ENCODE measurements at regions not wholly inside any gene's neighbourhood (a gene's known extent, or its start where the extent isn't known, plus 50 kb on each side); places are given as distances from the start of the nearest gene placed in this dataset.

- DNase-seq: no peak
Observed at GRCh38 chr7:25638590-25639244, 410.4 kb upstream of the NPVF start.

- DNase-seq: no peak
Observed at GRCh38 chr7:25642849-25643248, 414.6 kb upstream of the NPVF start.

DNA sequence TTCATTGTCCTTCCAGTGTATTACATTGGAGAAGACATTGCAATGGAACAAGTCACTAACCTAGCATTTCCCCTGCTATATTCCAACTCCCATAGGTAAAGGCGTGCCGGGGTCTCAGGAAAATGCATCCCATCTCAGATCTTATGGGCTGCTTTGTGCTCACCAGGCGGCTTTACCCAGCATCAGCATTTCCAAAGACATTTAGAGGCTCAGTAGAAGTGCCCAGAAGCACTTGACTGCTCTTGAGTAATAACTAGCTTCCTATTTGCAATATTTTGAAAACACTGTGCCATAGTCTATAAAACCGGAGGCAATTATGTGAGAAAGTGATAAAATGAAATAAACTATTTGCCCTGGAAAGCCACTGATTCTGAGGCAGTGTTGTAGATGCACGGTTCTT, 415.0 kb upstream of the NPVF start:
- no peak for DNase-seq

DNA sequence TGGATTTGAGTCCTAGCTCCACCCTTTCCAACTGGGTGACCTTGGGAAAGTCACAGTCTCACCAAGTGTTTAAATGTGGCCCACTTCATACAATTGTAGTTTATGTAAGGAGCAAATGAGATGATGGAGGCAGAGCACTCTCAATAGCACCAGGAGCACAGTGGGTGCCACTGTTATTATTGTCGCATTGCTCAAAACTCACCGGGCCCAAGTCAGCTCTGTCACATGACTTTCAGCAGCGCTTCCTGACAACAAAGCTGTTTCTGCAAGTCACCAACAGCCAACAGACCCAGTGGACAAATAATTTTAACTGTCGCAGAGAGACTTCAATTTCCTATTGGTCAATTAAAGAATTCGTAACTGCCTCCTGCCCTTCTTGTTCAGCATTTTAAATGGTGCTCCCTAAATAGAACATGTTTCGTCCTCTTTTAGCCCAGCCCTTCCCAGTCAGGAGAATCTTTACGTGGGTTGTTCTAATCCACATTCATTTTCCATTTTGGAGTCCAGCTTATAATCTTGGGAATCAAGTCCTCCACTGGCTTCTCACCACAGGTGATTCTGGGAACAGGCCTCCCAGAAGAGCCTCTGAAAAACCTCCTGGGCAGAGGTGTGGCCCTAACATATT, 415.6 kb upstream of the NPVF start:
- DNase-seq: no peak

DNA sequence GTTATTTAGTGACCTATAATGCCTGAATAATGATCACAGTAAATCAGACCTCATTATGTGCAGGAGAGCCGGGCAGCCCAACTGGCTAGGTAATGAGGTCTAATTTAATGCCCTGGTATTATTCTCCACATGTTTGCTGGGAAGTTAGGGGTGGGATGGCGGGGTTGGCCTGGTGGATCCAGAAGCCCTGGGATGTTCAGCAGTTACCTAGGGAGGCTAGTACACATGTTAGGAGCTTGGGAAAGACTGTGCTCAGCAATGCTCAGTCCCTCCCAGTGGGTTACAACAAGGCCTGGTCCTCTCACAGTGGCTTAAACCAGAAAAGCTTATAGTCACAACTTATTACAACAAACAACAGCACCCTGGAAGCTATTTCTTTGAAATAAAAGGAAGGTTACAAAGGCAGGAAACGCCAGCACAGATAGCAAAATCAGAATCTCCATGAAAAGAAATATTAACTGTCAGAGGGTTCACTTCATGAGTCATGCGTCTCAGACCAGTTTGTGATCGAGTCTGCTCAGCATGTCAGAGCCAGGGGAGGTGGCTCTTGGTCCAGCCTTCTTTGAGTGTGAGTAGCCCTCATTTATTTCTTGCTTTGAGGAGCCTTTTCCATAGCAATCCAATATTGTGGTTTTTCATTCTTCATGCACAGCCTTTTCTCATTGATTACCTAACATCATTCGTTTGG, 418.6 kb upstream of the NPVF start:
- DNase-seq: no peak

- DNase-seq: no peak
Observed at GRCh38 chr7:25647872-25648271, 419.6 kb upstream of the NPVF start.

DNA sequence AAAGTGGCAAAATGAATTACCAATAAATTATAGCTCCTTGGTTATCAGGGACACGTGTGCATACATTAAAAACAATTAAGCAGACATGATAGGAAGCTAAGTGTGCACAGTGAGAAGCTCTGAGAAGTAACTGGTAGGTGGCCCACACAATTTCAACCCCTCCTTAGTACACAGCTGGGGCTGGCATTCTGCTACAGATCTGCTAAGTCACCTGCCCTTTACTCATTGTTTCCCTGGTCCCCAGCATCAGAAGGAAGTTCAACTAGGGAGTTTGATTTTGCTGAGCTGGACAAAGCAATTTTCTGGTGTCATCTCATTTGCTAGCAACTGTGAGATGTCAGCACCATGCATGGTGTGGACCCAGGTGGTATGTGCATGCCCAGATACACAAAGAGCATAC, 424.1 kb upstream of the NPVF start:
- no peak for DNase-seq

DNA sequence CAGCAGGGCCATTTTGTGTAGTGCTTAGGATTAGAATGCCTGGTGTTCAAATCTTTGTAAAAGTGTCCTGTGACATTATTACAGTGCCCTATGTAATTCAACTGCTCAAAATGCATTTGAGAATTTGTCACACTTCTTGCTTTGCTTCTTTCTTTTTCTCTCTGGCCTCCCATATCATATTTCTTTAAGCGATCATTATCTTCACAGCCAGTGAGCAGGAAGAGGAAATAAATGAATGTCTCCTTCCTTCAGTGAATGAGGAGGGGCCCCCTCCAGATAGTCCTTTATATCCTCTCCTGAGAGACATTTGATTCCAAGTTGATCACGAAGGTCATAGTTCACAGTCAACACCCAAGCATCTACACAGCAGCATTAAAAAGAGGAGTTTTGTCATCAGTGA, 425.1 kb upstream of the NPVF start:
- DNase-seq: no peak

DNA sequence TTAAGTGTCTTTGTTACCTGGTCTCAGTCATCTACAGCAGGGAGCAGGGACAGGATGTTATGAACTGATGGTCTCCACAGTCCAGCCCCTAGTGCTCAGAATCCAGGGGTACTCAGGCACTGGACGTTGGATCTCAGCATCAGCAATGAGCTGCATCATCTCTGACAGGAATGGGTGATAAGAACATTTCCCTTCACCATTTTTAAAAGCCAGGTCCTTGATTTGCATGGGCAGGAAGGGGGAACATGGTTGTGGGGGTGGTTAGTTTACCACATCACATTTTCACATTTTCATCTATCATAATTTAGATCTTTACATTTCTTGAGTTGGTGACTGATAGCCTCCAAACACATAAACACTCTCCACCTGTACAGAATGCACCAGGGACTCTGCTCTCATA, 427.8 kb upstream of the NPVF start:
- DNase-seq: no peak

DNA sequence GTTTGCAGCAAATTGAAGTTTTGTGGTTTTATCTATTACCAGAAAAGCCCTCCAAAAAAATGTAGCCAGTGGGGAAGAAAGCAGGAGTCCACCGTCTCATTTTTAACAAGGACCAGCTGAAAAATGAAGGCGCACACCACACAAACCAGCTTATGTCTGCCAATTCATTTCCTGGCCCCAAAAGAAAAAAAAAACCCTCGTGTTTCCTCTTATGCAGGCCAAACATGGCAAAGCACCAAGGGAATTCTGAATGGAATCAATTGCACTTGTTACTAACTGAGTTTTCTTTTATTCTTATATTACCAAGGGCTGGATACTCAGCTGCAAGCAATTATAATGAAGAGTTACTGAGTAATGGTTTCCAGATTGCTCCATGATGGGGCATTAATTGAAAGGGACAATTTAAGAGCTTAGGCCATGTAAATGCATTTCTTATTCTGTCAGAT, 428.3 kb upstream of the NPVF start:
- no peak for DNase-seq

DNA sequence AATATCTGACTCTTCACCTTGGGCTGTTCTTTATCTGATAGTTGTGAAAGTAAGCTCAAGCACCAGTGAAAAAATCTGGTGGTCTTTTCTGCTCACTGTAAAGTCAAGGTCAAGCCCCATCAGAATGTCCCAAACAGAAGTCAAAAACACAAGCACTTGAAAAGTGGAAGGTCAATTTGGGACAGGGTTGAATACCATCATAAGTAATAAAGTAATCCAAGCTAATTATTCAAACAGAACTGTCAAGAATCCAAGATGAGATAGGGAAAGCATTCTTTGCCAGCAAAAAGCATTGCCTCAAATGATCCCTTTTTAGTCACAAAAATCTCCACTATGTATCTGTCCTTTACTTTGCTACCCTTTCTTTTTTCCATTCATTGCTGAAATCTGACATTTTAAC, 430.1 kb upstream of the NPVF start:
- no peak for DNase-seq

- DNase-seq: no peak
Observed at GRCh38 chr7:25659841-25660240, 431.6 kb upstream of the NPVF start.

- no peak for DNase-seq
Observed at GRCh38 chr7:25662841-25663800, 434.8 kb upstream of the NPVF start.

- DNase-seq: no peak
Observed at GRCh38 chr7:25663877-25664276, 435.6 kb upstream of the NPVF start.

DNA sequence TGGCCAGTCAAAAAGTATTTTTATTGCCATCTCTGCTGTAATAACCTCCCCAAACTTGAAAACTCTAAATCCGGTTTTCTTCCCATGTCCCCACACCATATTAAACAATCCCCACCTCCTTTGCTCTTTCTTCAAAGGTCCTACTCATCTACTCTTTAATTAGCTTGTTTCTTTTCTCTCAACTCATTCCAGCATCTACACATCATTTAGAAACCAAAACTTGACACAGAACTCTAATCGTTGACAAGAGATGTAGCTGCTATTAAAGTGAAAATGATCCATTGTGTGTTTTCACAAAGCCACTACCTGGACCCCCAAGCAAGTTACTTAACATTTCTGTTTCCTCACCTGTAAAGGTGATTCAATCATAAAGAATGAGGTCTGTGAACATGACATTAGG, 436.3 kb upstream of the NPVF start:
- DNase-seq: no peak

GRCh38 chr7:25665374-25665773, 437.1 kb upstream of the NPVF start:
- no peak for DNase-seq

DNA sequence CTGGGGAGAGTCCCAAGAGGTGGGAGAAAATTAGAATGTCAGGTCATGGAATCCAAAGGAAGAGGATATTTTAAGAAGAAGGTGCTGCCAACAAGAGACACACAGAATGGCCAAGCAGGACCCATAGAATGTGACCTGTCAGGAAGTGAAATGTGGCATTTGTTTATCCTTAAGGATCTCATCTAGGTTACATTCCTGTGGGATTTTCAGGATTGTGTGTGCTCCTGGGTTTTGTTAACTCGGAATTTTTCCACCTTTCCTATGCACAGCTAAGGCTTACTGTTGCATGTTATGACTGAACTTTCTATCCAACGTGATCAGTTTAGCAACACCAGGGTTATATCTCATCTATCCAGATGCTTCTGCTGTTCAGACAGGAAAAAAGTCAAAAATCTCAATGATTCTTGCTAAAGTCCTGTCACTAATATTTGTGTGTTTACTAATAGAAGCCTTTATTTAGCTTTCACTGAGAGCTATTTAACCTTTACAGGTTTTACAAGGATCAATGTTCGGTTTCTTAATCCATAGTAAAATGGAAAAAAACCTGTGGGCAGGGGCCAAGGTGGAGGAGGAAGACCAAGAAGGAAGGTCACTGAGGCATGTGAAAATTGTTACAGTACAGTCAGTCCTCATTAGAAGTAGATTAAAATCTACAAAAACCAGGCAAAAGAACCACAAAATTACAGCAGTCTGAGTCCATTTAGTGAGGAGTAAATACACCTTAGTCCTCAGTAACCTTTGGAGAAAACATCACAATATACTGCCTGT, 437.8 kb upstream of the NPVF start:
- DNase-seq: no peak

- DNase-seq: no peak
Observed at GRCh38 chr7:25666671-25667060, 438.4 kb upstream of the NPVF start.

DNA sequence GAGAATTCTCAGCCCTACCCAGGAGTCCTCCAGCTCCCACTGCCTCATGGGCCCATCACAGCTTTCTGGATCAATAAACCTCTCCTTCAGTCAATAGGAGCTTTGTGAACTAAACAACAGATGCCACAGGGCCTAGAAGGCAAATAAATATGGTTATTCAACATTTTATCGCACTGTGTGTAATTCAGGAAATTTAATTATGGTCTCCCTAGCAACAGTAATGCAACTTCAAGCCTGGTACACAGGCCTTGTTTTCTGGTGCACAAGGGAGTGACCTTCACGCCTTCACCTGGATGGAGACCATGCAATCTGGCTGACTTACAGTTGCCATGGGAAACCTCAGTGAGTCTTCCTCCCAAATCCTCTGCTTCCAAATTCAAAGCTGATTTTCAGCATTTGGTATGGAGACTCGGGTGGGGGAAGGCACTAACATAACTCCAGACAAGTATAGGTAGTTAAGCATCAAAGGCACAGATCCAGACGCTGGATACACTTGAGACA, 441.0 kb upstream of the NPVF start:
- no peak for DNase-seq

DNA sequence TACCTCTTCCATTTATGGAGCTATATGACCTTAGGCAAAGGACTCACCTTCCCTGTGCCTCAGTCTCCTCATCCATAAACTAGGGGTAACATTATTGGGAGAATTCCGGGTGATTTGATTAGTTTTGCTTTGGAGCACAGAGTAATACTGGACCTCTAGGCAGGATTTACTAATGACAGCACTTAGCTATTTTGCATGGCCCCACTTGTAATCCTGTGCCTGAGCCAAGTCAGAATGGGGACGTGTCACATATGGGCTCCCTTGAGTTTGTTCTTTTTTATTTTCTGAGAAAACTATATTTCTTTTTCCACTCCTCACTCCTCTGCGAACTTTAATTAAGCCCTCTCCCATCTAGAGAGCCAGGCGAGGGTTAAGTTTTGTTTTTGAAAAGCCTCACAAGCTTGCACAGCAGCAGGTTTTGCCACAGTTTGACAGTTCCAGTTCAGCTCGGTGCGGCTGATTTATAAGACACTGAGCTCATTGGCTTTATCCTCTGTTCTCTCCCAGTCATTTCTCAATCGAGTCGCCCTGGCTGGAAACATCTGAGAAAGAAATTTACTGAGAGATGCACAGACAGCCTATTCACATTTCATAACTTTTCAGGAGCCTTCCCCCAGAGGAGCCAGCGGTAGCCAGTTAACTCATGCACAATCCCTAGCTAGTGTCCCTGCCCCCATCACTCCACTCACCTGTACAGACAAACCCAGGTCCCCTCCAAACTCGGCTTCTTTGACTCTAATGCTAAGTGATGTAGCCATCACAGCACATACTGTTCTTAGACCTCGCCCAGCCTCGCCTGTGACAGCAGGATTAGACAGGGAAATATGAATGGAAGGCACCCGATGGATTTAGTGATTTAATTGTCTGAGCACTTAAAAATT, 441.9 kb upstream of the NPVF start:
- no peak for DNase-seq

GRCh38 chr7:25671111-25671510, 442.8 kb upstream of the NPVF start:
- DNase-seq: no peak
